ENCODE measurements at regions not wholly inside any gene's neighbourhood (a gene's known extent, or its start where the extent isn't known, plus 50 kb on each side); places are given as distances from the start of the nearest gene placed in this dataset.
"Not testable (repeated sequence)": the region's sequence is repeated elsewhere in the genome, so short reads cannot be mapped to it uniquely, and the experiment has no call there.

DNA sequence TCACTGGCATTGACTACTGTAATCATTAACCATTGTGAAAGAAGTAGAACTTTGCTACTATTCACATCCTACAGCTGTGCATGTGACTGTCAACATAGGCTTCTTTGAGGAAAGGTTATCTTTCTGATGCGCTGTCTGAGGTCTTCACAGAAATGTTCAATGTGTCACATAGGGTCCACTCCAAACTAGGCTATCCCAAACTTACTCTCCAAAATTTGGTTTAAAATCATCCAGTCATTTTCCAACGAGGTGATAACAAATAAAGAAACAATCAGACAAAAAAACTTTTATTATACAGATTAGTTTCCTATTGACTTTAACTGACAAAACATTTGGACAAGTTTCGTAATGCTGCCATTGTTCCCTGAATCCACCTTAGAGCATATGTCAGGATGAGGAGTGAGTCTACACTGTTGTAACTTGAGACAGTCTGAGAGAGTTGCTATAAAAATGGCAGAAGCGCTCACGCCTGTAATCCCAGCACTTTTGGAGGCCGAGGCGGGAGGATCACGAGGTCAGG, 511.6 kb downstream of the PLOD2 start:
- Mint-ChIP-seq H3K9me3 (no peaks in the 10 kb centered on the region), H3K27me3 (ENCODE audit: low read depth) (no peaks in the 10 kb centered on the region), H3K4me1 (no peaks in the 10 kb centered on the region), H3K4me3 (no peak overlapping the region), H3K27ac (no peak overlapping the region), H3K36me3 (ENCODE audit: low read depth) (no peaks in the 10 kb centered on the region)
- no peak for TF ChIP-seq CTCF (IDR thresholded peaks at IDR 0.05; ENCODE audit: unreplicated experiment in 3 of 3)

DNA sequence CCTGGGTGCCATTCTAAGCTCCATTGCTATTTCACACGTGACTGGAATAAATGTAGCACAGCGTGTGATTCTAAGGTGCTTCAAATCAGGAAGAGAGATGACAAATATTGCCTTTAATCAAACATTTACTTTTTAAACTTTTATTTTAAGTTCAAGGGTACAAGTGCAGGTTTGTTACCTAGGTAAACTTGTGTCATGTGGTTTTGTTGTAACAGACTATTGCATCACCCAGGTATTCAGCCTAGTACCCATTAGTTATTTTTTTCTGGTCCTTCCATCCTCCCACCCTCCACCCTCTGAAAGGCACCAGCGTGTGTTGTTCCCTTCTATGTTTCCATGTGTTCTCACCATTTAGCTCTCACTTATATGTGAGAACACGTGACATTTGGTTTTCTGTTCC, 510.8 kb downstream of the PLOD2 start:
- Mint-ChIP-seq H3K27ac (no peak overlapping the region), H3K36me3 (ENCODE audit: low read depth) (no peaks in the 10 kb centered on the region), H3K9me3 (no peaks in the 10 kb centered on the region), H3K4me3 (no peak overlapping the region), H3K27me3 (ENCODE audit: low read depth) (no peaks in the 10 kb centered on the region), H3K4me1 (no peaks in the 10 kb centered on the region)
- no peak for TF ChIP-seq CTCF (IDR thresholded peaks at IDR 0.05; ENCODE audit: unreplicated experiment in 3 of 3)

- no peak overlapping the region for H3K27ac Mint-ChIP-seq
- H3K27me3 Mint-ChIP-seq (ENCODE audit: low read depth), result no peaks in the 10 kb centered on the region
- H3K36me3 Mint-ChIP-seq (ENCODE audit: low read depth), result no peaks in the 10 kb centered on the region
- no peaks in the 10 kb centered on the region for H3K9me3 Mint-ChIP-seq
- no peak for TF ChIP-seq CTCF (IDR thresholded peaks at IDR 0.05; ENCODE audit: unreplicated experiment in 3 of 3)
- H3K4me3 Mint-ChIP-seq, result no peak overlapping the region
- H3K4me1 Mint-ChIP-seq, result no peaks in the 10 kb centered on the region
These were observed 489.9 kb downstream of the PLOD2 start for GRCh38 chr3:145671121-145671520.

DNA sequence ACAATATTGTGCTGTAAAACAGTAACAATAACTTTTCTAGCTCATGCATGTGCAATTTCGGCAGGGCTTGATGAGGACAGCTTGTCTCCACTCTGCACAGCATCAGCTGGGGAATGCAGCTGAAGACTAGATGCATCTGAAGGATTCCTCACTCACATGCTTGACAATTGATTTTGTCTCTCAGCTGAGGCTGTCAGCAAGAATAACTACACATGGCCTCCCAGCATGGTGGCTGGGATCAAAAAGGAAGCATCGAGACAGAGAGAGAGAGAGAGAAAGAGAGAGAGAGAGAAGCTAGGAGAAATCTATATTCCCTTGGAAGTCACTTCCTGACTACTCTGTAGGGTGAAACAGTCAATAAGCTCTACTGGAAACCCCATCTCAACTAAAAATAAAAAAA, 487.1 kb downstream of the PLOD2 start:
- no peaks in the 10 kb centered on the region for H3K9me3 Mint-ChIP-seq
- peaks cover 16% of the 10 kb centered on the region for H3K4me1 Mint-ChIP-seq
- H3K27me3 Mint-ChIP-seq (ENCODE audit: low read depth), result no peaks in the 10 kb centered on the region
- TF ChIP-seq CTCF (IDR thresholded peaks at IDR 0.05; ENCODE audit: unreplicated experiment in 3 of 3), result no peak
- no peak overlapping the region for H3K4me3 Mint-ChIP-seq
- H3K27ac Mint-ChIP-seq, result peak overlapping the region in 2 of 3 experiments; percentile 31 to 51
- no peaks in the 10 kb centered on the region for H3K36me3 Mint-ChIP-seq (ENCODE audit: low read depth)

- Mint-ChIP-seq H3K4me1 (peaks cover 16% of the 10 kb centered on the region), H3K9me3 (no peaks in the 10 kb centered on the region), H3K4me3 (no peak overlapping the region), H3K27me3 (ENCODE audit: low read depth) (no peaks in the 10 kb centered on the region), H3K27ac (peak overlapping the region; percentile 5 to 67 (median 55)), H3K36me3 (ENCODE audit: low read depth) (no peaks in the 10 kb centered on the region)
- no peak for TF ChIP-seq CTCF (IDR thresholded peaks at IDR 0.05; ENCODE audit: unreplicated experiment in 3 of 3)
These were observed 482.6 kb downstream of the PLOD2 start for GRCh38 chr3:145678401-145678800.

- Mint-ChIP-seq H3K4me3 (no peak overlapping the region), H3K4me1 (peaks cover 16% of the 10 kb centered on the region), H3K9me3 (no peaks in the 10 kb centered on the region), H3K27ac (no peak overlapping the region), H3K36me3 (ENCODE audit: low read depth) (no peaks in the 10 kb centered on the region), H3K27me3 (ENCODE audit: low read depth) (no peaks in the 10 kb centered on the region)
- TF ChIP-seq CTCF (IDR thresholded peaks at IDR 0.05; ENCODE audit: unreplicated experiment in 3 of 3), result no peak
These were observed 479.8 kb downstream of the PLOD2 start for GRCh38 chr3:145681181-145681580.

DNA sequence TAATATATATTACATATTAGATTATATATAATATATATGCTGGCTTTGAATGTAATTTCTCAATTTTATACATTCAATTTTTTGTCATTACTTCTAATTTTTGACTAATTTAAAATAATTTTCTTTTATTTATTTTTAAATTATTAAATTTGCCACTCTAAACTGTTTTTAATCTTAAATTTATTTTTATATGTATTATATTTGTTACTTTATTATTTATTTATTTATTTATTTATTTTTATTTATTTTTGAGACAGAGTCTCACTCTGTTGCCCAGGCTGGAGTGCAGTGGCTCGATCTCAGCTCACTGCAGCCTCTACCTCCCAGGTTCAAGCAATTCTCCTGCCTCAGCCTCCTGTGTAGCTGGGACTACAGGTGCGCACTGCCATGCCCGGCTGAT, 473.0 kb downstream of the PLOD2 start:
- H3K4me1 Mint-ChIP-seq; H3K27ac Mint-ChIP-seq; H3K9me3 Mint-ChIP-seq; H3K36me3 Mint-ChIP-seq (ENCODE audit: low read depth); H3K27me3 Mint-ChIP-seq (ENCODE audit: low read depth); H3K4me3 Mint-ChIP-seq: not testable (repeated sequence)
